ENCODE measurements at regions not wholly inside any gene's neighbourhood (a gene's known extent, or its start where the extent isn't known, plus 50 kb on each side); places are given as distances from the start of the nearest gene placed in this dataset.

DNA sequence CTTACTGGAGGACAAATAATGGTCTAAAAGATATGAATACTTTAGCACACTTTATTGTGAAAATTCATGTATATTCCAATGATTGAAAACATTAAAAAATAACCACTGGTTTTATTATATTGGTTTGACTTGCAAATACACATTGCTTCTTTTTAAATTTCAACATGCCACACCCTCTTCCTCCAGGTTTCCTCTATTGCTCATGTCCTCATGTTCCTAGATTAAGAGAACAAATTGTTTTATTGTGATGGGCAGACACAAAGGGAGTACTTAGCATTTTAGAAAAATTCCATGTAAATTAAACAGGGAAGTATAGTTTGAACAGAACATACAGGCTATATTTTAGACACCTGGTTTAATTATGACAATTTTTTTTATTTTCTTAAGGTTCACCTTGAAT, 230.6 kb upstream of the GPRIN3 start:
- TF ChIP-seq NFIC (IDR thresholded peaks at IDR 0.05) (no peak), ZBTB7A (IDR thresholded peaks at IDR 0.05; ENCODE audit: low read depth) (no peak), FOXM1 (IDR thresholded peaks at IDR 0.05; ENCODE audit: borderline replicate concordance, low read depth) (no peak), EP300 (IDR thresholded peaks at IDR 0.05; ENCODE audit: borderline replicate concordance) (no peak), TCF12 (IDR thresholded peaks at IDR 0.05; ENCODE audit: low read depth) (no peak), MAX (IDR thresholded peaks at IDR 0.05) (no peak), YY1 (IDR thresholded peaks at IDR 0.05; ENCODE audit: low read depth) (no peak), EGR1 (IDR thresholded peaks at IDR 0.05) (no peak), CREB1 (IDR thresholded peaks at IDR 0.05; ENCODE audit: low read depth) (no peak), TEAD4 (IDR thresholded peaks at IDR 0.05) (no peak)
- TF ChIP-seq, protein P1, sequence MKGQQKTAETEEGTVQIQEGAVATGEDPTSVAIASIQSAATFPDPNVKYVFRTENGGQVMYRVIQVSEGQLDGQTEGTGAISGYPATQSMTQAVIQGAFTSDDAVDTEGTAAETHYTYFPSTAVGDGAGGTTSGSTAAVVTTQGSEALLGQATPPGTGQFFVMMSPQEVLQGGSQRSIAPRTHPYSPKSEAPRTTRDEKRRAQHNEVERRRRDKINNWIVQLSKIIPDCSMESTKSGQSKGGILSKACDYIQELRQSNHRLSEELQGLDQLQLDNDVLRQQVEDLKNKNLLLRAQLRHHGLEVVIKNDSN (IDR thresholded peaks at IDR 0.05): no peak

DNA sequence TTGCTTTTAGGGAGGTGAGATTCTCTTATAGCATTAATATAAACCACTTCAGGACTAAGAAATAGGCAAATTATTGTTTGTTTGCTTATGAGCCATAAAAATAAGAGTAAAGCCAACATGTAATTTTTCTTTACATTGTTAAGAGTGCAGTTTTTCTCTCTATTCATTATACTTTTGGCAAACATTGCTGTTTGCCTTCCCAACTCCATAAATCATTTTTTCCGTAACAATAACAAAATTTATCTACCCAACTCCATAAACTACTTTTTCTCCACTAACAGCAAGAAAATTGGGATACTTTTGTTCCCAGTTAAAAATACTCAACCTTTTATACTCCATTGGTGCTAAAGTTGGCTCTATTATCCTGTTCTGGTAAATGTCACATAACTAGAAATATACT, 229.7 kb upstream of the GPRIN3 start:
- TF ChIP-seq MAX (IDR thresholded peaks at IDR 0.05) (no peak), NFIC (IDR thresholded peaks at IDR 0.05) (no peak), YY1 (IDR thresholded peaks at IDR 0.05; ENCODE audit: low read depth) (no peak), ZBTB7A (IDR thresholded peaks at IDR 0.05; ENCODE audit: low read depth) (no peak), RAD21 (IDR thresholded peaks at IDR 0.05; ENCODE audit: low read depth) (no peak), EGR1 (IDR thresholded peaks at IDR 0.05) (no peak), FOXM1 (IDR thresholded peaks at IDR 0.05; ENCODE audit: borderline replicate concordance, low read depth) (no peak)
- TF ChIP-seq, protein P1 (IDR thresholded peaks at IDR 0.05): no peak
- TF ChIP-seq, protein P2, sequence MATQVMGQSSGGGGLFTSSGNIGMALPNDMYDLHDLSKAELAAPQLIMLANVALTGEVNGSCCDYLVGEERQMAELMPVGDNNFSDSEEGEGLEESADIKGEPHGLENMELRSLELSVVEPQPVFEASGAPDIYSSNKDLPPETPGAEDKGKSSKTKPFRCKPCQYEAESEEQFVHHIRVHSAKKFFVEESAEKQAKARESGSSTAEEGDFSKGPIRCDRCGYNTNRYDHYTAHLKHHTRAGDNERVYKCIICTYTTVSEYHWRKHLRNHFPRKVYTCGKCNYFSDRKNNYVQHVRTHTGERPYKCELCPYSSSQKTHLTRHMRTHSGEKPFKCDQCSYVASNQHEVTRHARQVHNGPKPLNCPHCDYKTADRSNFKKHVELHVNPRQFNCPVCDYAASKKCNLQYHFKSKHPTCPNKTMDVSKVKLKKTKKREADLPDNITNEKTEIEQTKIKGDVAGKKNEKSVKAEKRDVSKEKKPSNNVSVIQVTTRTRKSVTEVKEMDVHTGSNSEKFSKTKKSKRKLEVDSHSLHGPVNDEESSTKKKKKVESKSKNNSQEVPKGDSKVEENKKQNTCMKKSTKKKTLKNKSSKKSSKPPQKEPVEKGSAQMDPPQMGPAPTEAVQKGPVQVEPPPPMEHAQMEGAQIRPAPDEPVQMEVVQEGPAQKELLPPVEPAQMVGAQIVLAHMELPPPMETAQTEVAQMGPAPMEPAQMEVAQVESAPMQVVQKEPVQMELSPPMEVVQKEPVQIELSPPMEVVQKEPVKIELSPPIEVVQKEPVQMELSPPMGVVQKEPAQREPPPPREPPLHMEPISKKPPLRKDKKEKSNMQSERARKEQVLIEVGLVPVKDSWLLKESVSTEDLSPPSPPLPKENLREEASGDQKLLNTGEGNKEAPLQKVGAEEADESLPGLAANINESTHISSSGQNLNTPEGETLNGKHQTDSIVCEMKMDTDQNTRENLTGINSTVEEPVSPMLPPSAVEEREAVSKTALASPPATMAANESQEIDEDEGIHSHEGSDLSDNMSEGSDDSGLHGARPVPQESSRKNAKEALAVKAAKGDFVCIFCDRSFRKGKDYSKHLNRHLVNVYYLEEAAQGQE (IDR thresholded peaks at IDR 0.05; ENCODE audit: low read depth): no peak

GRCh38 chr4:89535251-89535650, 227.7 kb upstream of the GPRIN3 start:
- TF ChIP-seq RAD21 (IDR thresholded peaks at IDR 0.05; ENCODE audit: low read depth): no peak
- no peak for TF ChIP-seq NFIC (IDR thresholded peaks at IDR 0.05)

- TF ChIP-seq CREB1 (IDR thresholded peaks at IDR 0.05; ENCODE audit: low read depth) (no peak), ZBTB7A (IDR thresholded peaks at IDR 0.05; ENCODE audit: low read depth) (no peak), CEBPB (IDR thresholded peaks at IDR 0.05) (no peak), MAX (IDR thresholded peaks at IDR 0.05) (no peak), NFIC (IDR thresholded peaks at IDR 0.05) (no peak), RAD21 (IDR thresholded peaks at IDR 0.05; ENCODE audit: low read depth) (no peak), TCF12 (IDR thresholded peaks at IDR 0.05; ENCODE audit: low read depth) (no peak), EP300 (IDR thresholded peaks at IDR 0.05; ENCODE audit: borderline replicate concordance) (no peak), TAF1 (IDR thresholded peaks at IDR 0.05; ENCODE audit: low read depth) (no peak)
- TF ChIP-seq, protein P1 (IDR thresholded peaks at IDR 0.05): no peak
- TF ChIP-seq, protein P2 (IDR thresholded peaks at IDR 0.05; ENCODE audit: low read depth): no peak
Observed at GRCh38 chr4:89534356-89534755, 226.8 kb upstream of the GPRIN3 start.

- no peak for TF ChIP-seq TCF12 (IDR thresholded peaks at IDR 0.05; ENCODE audit: low read depth)
- TF ChIP-seq EP300 (IDR thresholded peaks at IDR 0.05; ENCODE audit: borderline replicate concordance): no peak
- no peak for TF ChIP-seq CEBPB (IDR thresholded peaks at IDR 0.05)
- TF ChIP-seq, protein P2 (IDR thresholded peaks at IDR 0.05; ENCODE audit: low read depth): no peak
- no peak for TF ChIP-seq CREB1 (IDR thresholded peaks at IDR 0.05; ENCODE audit: low read depth)
- TF ChIP-seq EGR1 (IDR thresholded peaks at IDR 0.05): no peak
- no peak for TF ChIP-seq FOXM1 (IDR thresholded peaks at IDR 0.05; ENCODE audit: borderline replicate concordance, low read depth)
Observed at GRCh38 chr4:89531932-89532640, 224.5 kb upstream of the GPRIN3 start.
